ENCODE measurements at regions not wholly inside any gene's neighbourhood (a gene's known extent, or its start where the extent isn't known, plus 50 kb on each side); places are given as distances from the start of the nearest gene placed in this dataset.
"Not testable (repeated sequence)": the region's sequence is repeated elsewhere in the genome, so short reads cannot be mapped to it uniquely, and the experiment has no call there.

DNA sequence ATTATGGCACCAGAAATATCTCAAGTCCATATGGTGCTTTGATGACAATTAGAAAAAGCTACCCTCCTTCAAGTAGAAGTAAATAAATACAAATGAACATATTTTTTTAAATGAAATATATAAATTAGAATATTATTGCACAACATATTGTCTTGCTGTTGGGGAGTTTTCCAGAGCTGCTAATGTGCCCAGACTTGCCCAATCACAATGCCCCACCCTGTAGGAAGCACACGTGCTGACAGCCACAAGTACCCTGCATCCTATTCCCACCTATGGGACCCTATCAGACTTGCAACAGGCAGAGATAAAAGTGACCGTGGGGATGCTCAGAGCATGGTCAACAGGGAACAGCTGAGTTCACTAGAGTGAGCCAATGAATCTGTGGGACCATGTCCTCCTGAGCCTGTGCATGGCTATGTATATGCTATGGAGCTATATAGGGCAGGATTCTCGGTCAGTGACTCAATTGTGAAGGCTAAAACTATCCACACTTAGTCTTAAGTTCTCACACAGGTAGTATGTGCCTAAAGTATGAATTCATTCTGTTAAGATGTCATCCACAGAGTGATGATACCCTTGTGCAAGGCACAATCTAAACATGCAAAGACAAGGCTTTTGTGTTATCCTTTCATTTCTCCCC lies 336.0 kb downstream of the HGF start:
- no peak for DNase-seq (ENCODE audit: low spot score)

- DNase-seq (ENCODE audit: low spot score): no peak
Measured at GRCh38 chr7:81433206-81433605, 336.6 kb downstream of the HGF start.

GRCh38 chr7:81430761-81431160 lies 339.1 kb downstream of the HGF start:
- DNase-seq (ENCODE audit: low spot score): no peak

GRCh38 chr7:81430150-81430549 lies 339.7 kb downstream of the HGF start:
- no peak for DNase-seq (ENCODE audit: low spot score)

GRCh38 chr7:81427461-81427860 lies 342.4 kb downstream of the HGF start:
- no peak for DNase-seq (ENCODE audit: low spot score)

- no peak for DNase-seq (ENCODE audit: low spot score)
Measured at GRCh38 chr7:81420526-81421226, 349.2 kb downstream of the HGF start.

GRCh38 chr7:81419731-81420130 lies 350.1 kb downstream of the HGF start:
- no peak for DNase-seq (ENCODE audit: low spot score)

GRCh38 chr7:81416659-81417058 lies 353.2 kb downstream of the HGF start:
- no peak for DNase-seq (ENCODE audit: low spot score)

GRCh38 chr7:81415181-81415580 lies 354.7 kb downstream of the HGF start:
- DNase-seq (ENCODE audit: low spot score): no peak

- no peak for DNase-seq (ENCODE audit: low spot score)
Measured at GRCh38 chr7:81414411-81414810, 355.4 kb downstream of the HGF start.

- DNase-seq (ENCODE audit: low spot score): no peak
Measured at GRCh38 chr7:81410471-81411117, 359.3 kb downstream of the HGF start.

GRCh38 chr7:81408728-81409127 lies 361.1 kb downstream of the HGF start:
- no peak for DNase-seq (ENCODE audit: low spot score)

DNA sequence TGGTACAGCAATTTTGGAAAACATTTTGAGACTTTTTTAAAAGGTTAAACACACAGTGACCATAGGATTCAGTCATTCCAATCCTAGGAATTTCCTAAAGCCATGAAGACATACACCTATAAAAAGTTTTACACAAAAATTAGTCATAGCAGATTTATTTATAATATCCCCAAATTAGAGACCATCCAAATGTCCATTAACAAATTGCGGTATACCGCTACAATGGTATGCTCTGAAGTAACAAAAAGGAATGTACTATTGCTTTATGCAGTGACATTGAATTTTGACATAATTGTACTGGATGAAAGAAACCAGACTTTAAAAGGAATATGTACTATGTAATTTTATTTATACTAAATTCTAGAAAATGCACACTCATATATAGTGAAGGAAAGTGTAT lies 362.8 kb downstream of the HGF start:
- no peak for DNase-seq (ENCODE audit: low spot score)

DNA sequence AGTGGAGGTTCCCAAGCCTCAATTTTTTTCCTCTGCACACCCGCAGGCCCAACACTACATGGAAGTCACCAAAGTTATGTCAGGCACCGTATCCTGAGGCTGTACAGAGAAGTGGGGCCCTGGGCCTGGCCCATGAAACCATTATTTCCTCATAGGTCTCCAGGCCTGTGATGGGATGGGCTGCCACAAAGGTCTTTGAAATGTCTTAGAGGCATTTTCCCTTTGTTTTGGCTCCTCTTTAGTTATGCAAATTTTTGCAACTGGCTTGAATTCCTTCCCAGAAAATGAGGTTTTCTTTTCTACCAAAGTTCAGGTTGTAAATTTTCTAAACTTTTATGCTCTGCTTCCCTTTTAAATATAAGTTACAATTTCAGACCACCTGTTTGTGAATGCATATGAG lies 365.2 kb downstream of the HGF start:
- DNase-seq (ENCODE audit: low spot score): no peak

DNA sequence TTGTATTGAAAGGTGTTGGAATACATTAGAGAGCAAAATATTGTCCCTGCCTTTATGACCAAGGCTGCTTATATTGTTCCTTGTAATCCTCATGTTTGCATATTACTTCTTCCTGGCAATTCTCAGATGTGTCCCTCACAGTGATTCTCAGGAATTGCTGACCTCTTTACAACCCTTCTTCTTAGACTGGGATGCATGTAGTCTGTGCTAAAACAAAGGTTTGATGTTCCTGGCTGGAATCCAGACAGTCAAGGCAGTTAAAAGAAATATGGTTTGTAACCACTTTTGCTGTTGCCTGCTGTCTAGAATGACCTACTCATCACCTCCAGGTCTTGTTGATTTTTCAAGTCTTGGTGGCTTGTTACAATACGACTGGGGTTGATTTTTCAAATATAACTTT lies 367.6 kb downstream of the HGF start:
- no peak for DNase-seq (ENCODE audit: low spot score)

DNA sequence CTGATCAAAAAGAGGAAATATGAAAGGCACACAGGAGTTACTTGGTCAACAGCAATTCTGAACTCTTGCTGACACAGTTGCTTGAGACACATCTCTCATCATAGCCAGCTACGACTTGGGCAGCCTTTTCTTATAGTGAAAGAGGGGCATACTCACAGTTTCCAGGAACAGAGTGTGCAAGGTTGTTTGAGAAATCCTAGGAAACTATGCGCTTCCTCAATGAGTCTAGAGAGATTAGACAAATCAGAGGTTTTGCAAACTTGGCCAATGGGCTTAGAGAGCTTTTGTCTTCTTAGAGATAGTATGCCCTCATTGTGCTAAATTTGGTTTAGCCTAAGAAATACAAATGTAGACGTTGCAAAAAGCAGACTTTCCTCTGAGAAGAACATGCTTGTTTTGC lies 370.4 kb downstream of the HGF start:
- no peak for DNase-seq (ENCODE audit: low spot score)

DNA sequence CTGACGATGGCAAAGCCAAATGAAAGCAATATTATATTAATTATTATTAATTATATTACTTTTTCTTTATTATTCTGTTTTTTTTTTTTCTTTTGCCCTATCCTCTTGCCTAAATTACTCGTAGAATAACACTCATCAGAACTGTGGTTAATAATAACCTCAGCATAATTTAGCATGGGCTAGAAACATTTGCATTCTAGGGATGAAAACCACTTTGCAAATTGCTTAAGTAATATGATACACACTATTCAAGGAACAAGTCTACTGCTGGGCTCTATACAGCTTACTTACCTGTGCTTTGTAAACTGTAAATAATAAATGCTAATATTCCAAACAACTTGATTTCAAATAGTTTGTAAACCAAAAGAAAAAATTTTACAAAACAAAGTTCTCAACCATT lies 375.8 kb downstream of the HGF start:
- no peak for DNase-seq (ENCODE audit: low spot score)

GRCh38 chr7:81393018-81393417 lies 376.8 kb downstream of the HGF start:
- DNase-seq (ENCODE audit: low spot score): no peak

- no peak for DNase-seq (ENCODE audit: low spot score)
Measured at GRCh38 chr7:81385370-81385769, 384.5 kb downstream of the HGF start.

DNA sequence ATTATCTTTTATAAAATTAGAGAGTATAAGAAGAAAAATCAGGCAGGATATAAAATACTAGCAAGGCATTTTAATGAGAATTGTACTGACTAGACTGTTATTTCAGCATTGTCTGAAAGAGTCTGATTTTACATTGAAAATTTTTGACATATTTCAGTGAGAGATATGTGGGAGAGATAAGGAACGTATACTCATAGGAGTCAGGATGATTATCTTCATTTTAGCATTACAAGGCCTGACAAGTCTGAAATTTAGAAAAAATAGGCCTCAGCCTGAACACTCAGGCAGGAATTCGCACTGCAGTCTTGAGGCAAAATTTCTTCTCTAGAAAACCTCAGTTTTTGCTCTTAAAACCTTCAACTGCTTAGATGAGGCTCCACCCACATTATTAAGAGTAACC lies 386.0 kb downstream of the HGF start:
- peak; percentile 1 for DNase-seq (ENCODE audit: low spot score)

DNA sequence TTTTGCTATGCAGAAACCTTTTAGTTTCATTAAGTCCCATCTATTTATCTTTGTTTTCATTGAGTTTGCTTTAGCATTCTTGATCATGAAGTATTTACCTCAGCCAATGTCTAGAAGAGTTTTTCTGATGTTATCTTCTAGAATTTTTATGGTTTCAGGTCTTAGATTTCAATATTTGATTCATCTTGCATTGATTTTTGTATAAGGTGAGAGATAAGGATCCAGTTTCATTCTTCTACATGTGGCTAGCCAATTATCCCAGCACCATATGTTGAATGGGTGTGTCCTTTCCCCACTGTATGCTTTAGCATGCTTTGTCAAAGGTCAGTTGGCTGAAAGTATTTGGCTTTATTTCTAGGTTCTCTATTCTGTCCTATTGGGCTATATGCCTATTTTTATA lies 395.2 kb downstream of the HGF start:
- not testable (repeated sequence) for DNase-seq (ENCODE audit: low spot score)

- DNase-seq (ENCODE audit: low spot score): no peak
Measured at GRCh38 chr7:81370822-81371221, 399.0 kb downstream of the HGF start.

- DNase-seq (ENCODE audit: low spot score): no peak
Measured at GRCh38 chr7:81367326-81367931, 402.4 kb downstream of the HGF start.

Data from putamen (tissue), 1 donor.